HFF-Myc (cell line): ENCODE measurements at regions not wholly inside any gene's neighbourhood (a gene's known extent, or its start where the extent isn't known, plus 50 kb on each side); places are given as distances from the start of the nearest gene placed in this dataset.

ENCODE experiments used
- DNase-seq: peaks from one replicate; pipeline ENCODE4 v3.0.0-alpha.2; 2011; ENCODE audit warnings: low read depth; ENCODE audit errors: extremely low read depth
- H3K4me3 ChIP-seq: replicated peaks from 2 replicates; pipeline ENCODE4 v1.5.1; 2011; ENCODE audit warnings: low read depth, mild to moderate bottlenecking, control low read depth, low read length
- CTCF ChIP-seq: IDR thresholded peaks from 2 replicates; pipeline ENCODE4 v1.5.1; 2012; ENCODE audit warnings: mild to moderate bottlenecking, low read depth, low read length, control low read depth; ENCODE audit errors: missing control alignments

- H3K4me3 ChIP-seq = no peak overlapping the region
- DNase-seq = no peak
- no peak for TF ChIP-seq CTCF
These were observed 445.4 kb downstream of the ANXA1 start for GRCh38 chr9:73597039-73597438.

- no peak overlapping the region for H3K4me3 ChIP-seq
- TF ChIP-seq CTCF = no peak
- DNase-seq = no peak
These were observed 446.1 kb downstream of the ANXA1 start for GRCh38 chr9:73597771-73598170.

GRCh38 chr9:73609381-73609780, 457.7 kb downstream of the ANXA1 start:
- no peak for DNase-seq
- no peak for TF ChIP-seq CTCF
- H3K4me3 ChIP-seq = no peak overlapping the region

- no peak for TF ChIP-seq CTCF
- no peak overlapping the region for H3K4me3 ChIP-seq
- no peak for DNase-seq
These were observed 459.4 kb downstream of the ANXA1 start for GRCh38 chr9:73611032-73611431.

- H3K4me3 ChIP-seq = no peak overlapping the region
- no peak for DNase-seq
- no peak for TF ChIP-seq CTCF
These were observed 461.5 kb downstream of the ANXA1 start for GRCh38 chr9:73613092-73613701.

GRCh38 chr9:73615557-73615956, 463.9 kb downstream of the ANXA1 start:
- DNase-seq = no peak
- no peak for TF ChIP-seq CTCF

GRCh38 chr9:73617586-73617985, 465.9 kb downstream of the ANXA1 start:
- TF ChIP-seq CTCF = no peak
- no peak for DNase-seq
- H3K4me3 ChIP-seq = no peak overlapping the region

More at GRCh38 chr9:73615557-73615956, 463.9 kb downstream of the ANXA1 start:
- H3K4me3 ChIP-seq = no peak overlapping the region
